GM10266 (cell line): ENCODE measurements at regions not wholly inside any gene's neighbourhood (a gene's known extent, or its start where the extent isn't known, plus 50 kb on each side); places are given as distances from the start of the nearest gene placed in this dataset.

ENCODE experiments used
- DNase-seq: peaks from one replicate; pipeline ENCODE4 v3.0.0; 2012; ENCODE audit errors: extremely low spot score
- CTCF ChIP-seq: IDR thresholded peaks from 2 replicates; pipeline ENCODE4 v1.5.1; 2012; ENCODE audit warnings: mild to moderate bottlenecking, low read depth; ENCODE audit not compliant: control insufficient read depth, insufficient read depth; ENCODE audit errors: missing control alignments

- no peak for DNase-seq
Observed at GRCh38 chr21:14711287-14711686, 165.2 kb upstream of the SAMSN1 start.

GRCh38 chr21:14707511-14708020 lies 161.5 kb upstream of the SAMSN1 start:
- no peak for DNase-seq
- TF ChIP-seq CTCF: no peak

More at GRCh38 chr21:14711287-14711686, 165.2 kb upstream of the SAMSN1 start:
- TF ChIP-seq CTCF: no peak

- no peak for TF ChIP-seq CTCF
- DNase-seq: no peak
Observed at GRCh38 chr21:14706712-14707510, 160.8 kb upstream of the SAMSN1 start.

- no peak for DNase-seq
Observed at GRCh38 chr21:14699433-14700407, 153.6 kb upstream of the SAMSN1 start.

DNA sequence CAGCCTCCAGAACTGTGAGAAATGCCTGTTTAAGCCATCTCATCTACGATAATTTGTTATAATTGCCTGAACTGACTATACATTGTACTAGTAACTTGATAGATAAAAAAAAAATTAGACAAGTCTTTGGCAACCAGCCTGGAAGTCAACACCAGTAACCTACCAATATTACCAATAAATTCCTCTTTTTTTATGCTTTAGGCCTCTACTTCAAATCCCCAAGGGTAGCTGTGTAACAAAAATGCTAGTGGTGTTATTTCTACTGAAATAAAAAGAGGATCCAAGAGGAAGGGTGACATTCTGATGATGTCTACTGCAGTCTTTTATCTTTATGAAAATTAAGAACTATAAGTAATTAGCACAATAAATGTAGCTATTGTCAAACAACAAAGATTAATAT lies 151.7 kb upstream of the SAMSN1 start:
- no peak for DNase-seq
- no peak for TF ChIP-seq CTCF

More at GRCh38 chr21:14699433-14700407, 153.6 kb upstream of the SAMSN1 start:
- TF ChIP-seq CTCF: no peak

GRCh38 chr21:14694817-14695216 lies 148.7 kb upstream of the SAMSN1 start:
- no peak for DNase-seq
- no peak for TF ChIP-seq CTCF

DNA sequence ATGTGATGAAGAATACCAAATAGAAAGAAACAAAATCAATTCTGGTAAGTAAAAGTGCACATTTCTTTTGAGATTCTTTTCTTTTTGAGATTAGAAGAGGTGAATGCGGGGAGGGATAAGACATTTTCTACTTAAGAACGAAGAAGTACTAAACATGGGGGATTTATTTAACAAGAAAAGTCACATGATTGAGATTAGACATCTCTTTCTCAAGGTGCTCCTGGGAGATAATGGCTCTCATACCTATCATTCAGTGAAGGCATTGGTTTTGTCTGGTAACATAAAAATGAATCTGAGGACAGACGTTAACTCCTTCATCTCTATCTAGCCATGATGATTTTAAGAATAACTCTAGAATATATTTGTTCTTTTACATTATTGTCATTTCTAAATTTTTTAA lies 147.9 kb upstream of the SAMSN1 start:
- TF ChIP-seq CTCF: no peak

More for the DNA sequence above, 147.9 kb upstream of the SAMSN1 start:
- no peak for DNase-seq
